ENCODE measurements at regions not wholly inside any gene's neighbourhood (a gene's known extent, or its start where the extent isn't known, plus 50 kb on each side); places are given as distances from the start of the nearest gene placed in this dataset.

GRCh38 chr14:23694949-23695663, 58.9 kb downstream of the DHRS2 start:
- Mint-ChIP-seq H3K27ac (no peak overlapping the region), H3K4me1 (ENCODE audit: low read depth) (peaks cover 3% of the 10 kb centered on the region), H3K4me3 (no peak overlapping the region), H3K9me3 (no peaks in the 10 kb centered on the region), H3K27me3 (peaks cover 21% of the 10 kb centered on the region), H3K36me3 (ENCODE audit: low read depth) (no peaks in the 10 kb centered on the region)
- DNase-seq = no peak

GRCh38 chr14:23695664-23695999, 59.5 kb downstream of the DHRS2 start:
- Mint-ChIP-seq H3K4me3 (no peak overlapping the region), H3K27me3 (peaks cover 25% of the 10 kb centered on the region), H3K9me3 (no peaks in the 10 kb centered on the region), H3K36me3 (ENCODE audit: low read depth) (no peaks in the 10 kb centered on the region), H3K27ac (no peak overlapping the region), H3K4me1 (ENCODE audit: low read depth) (peaks cover 3% of the 10 kb centered on the region)
- no peak for DNase-seq

GRCh38 chr14:23696701-23697239, 60.6 kb downstream of the DHRS2 start:
- H3K27me3 Mint-ChIP-seq = peaks cover 21% of the 10 kb centered on the region
- DNase-seq = no peak
- no peaks in the 10 kb centered on the region for H3K36me3 Mint-ChIP-seq (ENCODE audit: low read depth)
- no peak overlapping the region for H3K27ac Mint-ChIP-seq
- no peaks in the 10 kb centered on the region for H3K9me3 Mint-ChIP-seq
- H3K4me1 Mint-ChIP-seq (ENCODE audit: low read depth) = peaks cover 3% of the 10 kb centered on the region
- H3K4me3 Mint-ChIP-seq = no peak overlapping the region

GRCh38 chr14:23697680-23698079, 61.5 kb downstream of the DHRS2 start:
- Mint-ChIP-seq H3K9me3 (no peaks in the 10 kb centered on the region), H3K27me3 (peaks cover 16% of the 10 kb centered on the region), H3K4me1 (ENCODE audit: low read depth) (peaks cover 3% of the 10 kb centered on the region), H3K36me3 (ENCODE audit: low read depth) (no peaks in the 10 kb centered on the region), H3K4me3 (no peak overlapping the region), H3K27ac (no peak overlapping the region)
- DNase-seq = no peak

GRCh38 chr14:23702656-23703426, 66.7 kb downstream of the DHRS2 start:
- Mint-ChIP-seq H3K27me3 (peaks cover 26% of the 10 kb centered on the region), H3K4me1 (ENCODE audit: low read depth) (no peaks in the 10 kb centered on the region), H3K9me3 (peaks cover 9% of the 10 kb centered on the region), H3K36me3 (ENCODE audit: low read depth) (peaks cover 1% of the 10 kb centered on the region), H3K4me3 (no peak overlapping the region), H3K27ac (no peak overlapping the region)
- no peak for DNase-seq

- Mint-ChIP-seq H3K27me3 (peaks cover 25% of the 10 kb centered on the region), H3K27ac (no peak overlapping the region), H3K9me3 (peaks cover 9% of the 10 kb centered on the region), H3K36me3 (ENCODE audit: low read depth) (peaks cover 1% of the 10 kb centered on the region), H3K4me1 (ENCODE audit: low read depth) (no peaks in the 10 kb centered on the region), H3K4me3 (no peak overlapping the region)
- no peak for DNase-seq
Measured at GRCh38 chr14:23704890-23705289, 68.7 kb downstream of the DHRS2 start.

- DNase-seq = no peak
- peaks cover 1% of the 10 kb centered on the region for H3K36me3 Mint-ChIP-seq (ENCODE audit: low read depth)
- H3K27me3 Mint-ChIP-seq = peaks cover 20% of the 10 kb centered on the region
- H3K27ac Mint-ChIP-seq = no peak overlapping the region
- H3K4me3 Mint-ChIP-seq = no peak overlapping the region
- H3K4me1 Mint-ChIP-seq (ENCODE audit: low read depth) = no peaks in the 10 kb centered on the region
- H3K9me3 Mint-ChIP-seq = peaks cover 9% of the 10 kb centered on the region
Measured at GRCh38 chr14:23707415-23707814, 71.3 kb downstream of the DHRS2 start.

- H3K4me3 Mint-ChIP-seq = no peak overlapping the region
- peaks cover 23% of the 10 kb centered on the region for H3K27me3 Mint-ChIP-seq
- no peaks in the 10 kb centered on the region for H3K4me1 Mint-ChIP-seq (ENCODE audit: low read depth)
- no peak for DNase-seq
- H3K36me3 Mint-ChIP-seq (ENCODE audit: low read depth) = peaks cover 1% of the 10 kb centered on the region
- H3K27ac Mint-ChIP-seq = no peak overlapping the region
- H3K9me3 Mint-ChIP-seq = peaks cover 9% of the 10 kb centered on the region
Measured at GRCh38 chr14:23708343-23708742, 72.2 kb downstream of the DHRS2 start.

- no peak for DNase-seq
- Mint-ChIP-seq H3K4me1 (ENCODE audit: low read depth) (no peaks in the 10 kb centered on the region), H3K9me3 (no peaks in the 10 kb centered on the region), H3K27ac (no peak overlapping the region), H3K4me3 (no peak overlapping the region), H3K36me3 (ENCODE audit: low read depth) (no peaks in the 10 kb centered on the region), H3K27me3 (peaks cover 24% of the 10 kb centered on the region)
Measured at GRCh38 chr14:23709923-23710322, 73.8 kb downstream of the DHRS2 start.

- no peak for DNase-seq
- H3K36me3 Mint-ChIP-seq (ENCODE audit: low read depth) = no peaks in the 10 kb centered on the region
- H3K9me3 Mint-ChIP-seq = no peaks in the 10 kb centered on the region
- H3K27me3 Mint-ChIP-seq = peaks cover 24% of the 10 kb centered on the region
- no peak overlapping the region for H3K27ac Mint-ChIP-seq
- no peaks in the 10 kb centered on the region for H3K4me1 Mint-ChIP-seq (ENCODE audit: low read depth)
- H3K4me3 Mint-ChIP-seq = no peak overlapping the region
Measured at GRCh38 chr14:23712287-23712686, 76.1 kb downstream of the DHRS2 start.

GRCh38 chr14:23719225-23719985, 83.2 kb downstream of the DHRS2 start:
- Mint-ChIP-seq H3K4me3 (no peak overlapping the region), H3K9me3 (no peaks in the 10 kb centered on the region), H3K27me3 (peaks cover 14% of the 10 kb centered on the region), H3K4me1 (ENCODE audit: low read depth) (no peaks in the 10 kb centered on the region), H3K27ac (no peak overlapping the region), H3K36me3 (ENCODE audit: low read depth) (no peaks in the 10 kb centered on the region)
- no peak for DNase-seq

- H3K9me3 Mint-ChIP-seq = no peaks in the 10 kb centered on the region
- H3K27me3 Mint-ChIP-seq = peaks cover 6% of the 10 kb centered on the region
- DNase-seq = no peak
- H3K4me3 Mint-ChIP-seq = no peak overlapping the region
- no peak overlapping the region for H3K27ac Mint-ChIP-seq
- no peaks in the 10 kb centered on the region for H3K36me3 Mint-ChIP-seq (ENCODE audit: low read depth)
- no peaks in the 10 kb centered on the region for H3K4me1 Mint-ChIP-seq (ENCODE audit: low read depth)
Measured at GRCh38 chr14:23722675-23723074, 86.5 kb downstream of the DHRS2 start.

GRCh38 chr14:23723911-23724310, 87.7 kb downstream of the DHRS2 start:
- no peaks in the 10 kb centered on the region for H3K9me3 Mint-ChIP-seq
- H3K36me3 Mint-ChIP-seq (ENCODE audit: low read depth) = no peaks in the 10 kb centered on the region
- no peaks in the 10 kb centered on the region for H3K4me1 Mint-ChIP-seq (ENCODE audit: low read depth)
- no peak for DNase-seq
- H3K27ac Mint-ChIP-seq = no peak overlapping the region
- H3K27me3 Mint-ChIP-seq = peaks cover 4% of the 10 kb centered on the region
- H3K4me3 Mint-ChIP-seq = no peak overlapping the region

- H3K9me3 Mint-ChIP-seq = no peaks in the 10 kb centered on the region
- H3K4me1 Mint-ChIP-seq (ENCODE audit: low read depth) = no peaks in the 10 kb centered on the region
- H3K4me3 Mint-ChIP-seq = no peak overlapping the region
- peaks cover 3% of the 10 kb centered on the region for H3K27me3 Mint-ChIP-seq
- H3K36me3 Mint-ChIP-seq (ENCODE audit: low read depth) = no peaks in the 10 kb centered on the region
- no peak overlapping the region for H3K27ac Mint-ChIP-seq
- DNase-seq = no peak
Measured at GRCh38 chr14:23725528-23725927, 89.4 kb downstream of the DHRS2 start.

Data from activated T-cell treated with anti-CD3 and anti-CD28 coated beads, Interleukin-2, amount 50 U/mL, for 24 hours (primary cell).